T-helper 2 cell (primary cell): ENCODE measurements at regions not wholly inside any gene's neighbourhood (a gene's known extent, or its start where the extent isn't known, plus 50 kb on each side); places are given as distances from the start of the nearest gene placed in this dataset.
"Not testable (repeated sequence)": the region's sequence is repeated elsewhere in the genome, so short reads cannot be mapped to it uniquely, and the experiment has no call there.

Experiments used
- DNase-seq, 5 experiments: peaks; one replicate each; pipeline versions ENCODE4 v3.0.0 to v3.0.0-alpha.2; 2012 to 2022

- DNase-seq: peak in 1 of 5 experiments; percentile 5
These were observed 131.2 kb upstream of the HDDC2 start for GRCh38 chr6:125432963-125433362.

- no peak for DNase-seq
These were observed 133.0 kb upstream of the HDDC2 start for GRCh38 chr6:125434760-125435159.

- no peak for DNase-seq
These were observed 137.7 kb upstream of the HDDC2 start for GRCh38 chr6:125439512-125439911.

- no peak for DNase-seq
These were observed 142.5 kb upstream of the HDDC2 start for GRCh38 chr6:125444006-125444923.

GRCh38 chr6:125445054-125445453, 143.3 kb upstream of the HDDC2 start:
- no peak for DNase-seq

GRCh38 chr6:125446011-125446410, 144.2 kb upstream of the HDDC2 start:
- DNase-seq: no peak

GRCh38 chr6:125451750-125452149, 150.0 kb upstream of the HDDC2 start:
- DNase-seq: no peak

GRCh38 chr6:125453516-125453915, 151.7 kb upstream of the HDDC2 start:
- DNase-seq: no peak

- no peak for DNase-seq
These were observed 152.6 kb upstream of the HDDC2 start for GRCh38 chr6:125454351-125454750.

- not testable (repeated sequence) for DNase-seq
These were observed 156.7 kb upstream of the HDDC2 start for GRCh38 chr6:125458493-125458892.

GRCh38 chr6:125465332-125465731, 163.6 kb upstream of the HDDC2 start:
- DNase-seq: not testable (repeated sequence)

GRCh38 chr6:125469915-125470314, 168.1 kb upstream of the HDDC2 start:
- DNase-seq: no peak

- DNase-seq: no peak
These were observed 169.9 kb upstream of the HDDC2 start for GRCh38 chr6:125471667-125472066.

- no peak for DNase-seq
These were observed 172.3 kb upstream of the HDDC2 start for GRCh38 chr6:125474061-125474460.

- no peak for DNase-seq
These were observed 175.4 kb upstream of the HDDC2 start for GRCh38 chr6:125477156-125477555.

- DNase-seq: no peak
These were observed 176.1 kb upstream of the HDDC2 start for GRCh38 chr6:125477844-125478243.

GRCh38 chr6:125480146-125480545, 178.4 kb upstream of the HDDC2 start:
- DNase-seq: no peak

- DNase-seq: no peak
These were observed 178.8 kb upstream of the HDDC2 start for GRCh38 chr6:125480571-125480970.

- no peak for DNase-seq
These were observed 179.3 kb upstream of the HDDC2 start for GRCh38 chr6:125481056-125481455.

GRCh38 chr6:125485757-125486156, 184.0 kb upstream of the HDDC2 start:
- DNase-seq: no peak

- no peak for DNase-seq
These were observed 185.1 kb upstream of the HDDC2 start for GRCh38 chr6:125486881-125487280.

- no peak for DNase-seq
These were observed 188.0 kb upstream of the HDDC2 start for GRCh38 chr6:125489579-125490285.

- DNase-seq: no peak
These were observed 190.3 kb upstream of the HDDC2 start for GRCh38 chr6:125491860-125492618.
